ENCODE measurements at regions not wholly inside any gene's neighbourhood (a gene's known extent, or its start where the extent isn't known, plus 50 kb on each side); places are given as distances from the start of the nearest gene placed in this dataset.
"Not testable (repeated sequence)": the region's sequence is repeated elsewhere in the genome, so short reads cannot be mapped to it uniquely, and the experiment has no call there.

- DNase-seq (ENCODE audit: low read depth in 2 of 2) = not testable (repeated sequence)
Observed at GRCh38 chr21:6428498-6429092, 4092.8 kb upstream of the TPTE start.

- not testable (repeated sequence) for DNase-seq (ENCODE audit: low read depth in 2 of 2)
Observed at GRCh38 chr21:6429924-6430323, 4091.5 kb upstream of the TPTE start.

GRCh38 chr21:6433149-6433548 lies 4088.2 kb upstream of the TPTE start:
- not testable (repeated sequence) for DNase-seq (ENCODE audit: low read depth in 2 of 2)

GRCh38 chr21:6436205-6436604 lies 4085.2 kb upstream of the TPTE start:
- DNase-seq (ENCODE audit: low read depth in 2 of 2) = not testable (repeated sequence)

GRCh38 chr21:6436971-6437833 lies 4084.2 kb upstream of the TPTE start:
- DNase-seq (ENCODE audit: low read depth in 2 of 2) = not testable (repeated sequence)

- not testable (repeated sequence) for DNase-seq (ENCODE audit: low read depth in 2 of 2)
Observed at GRCh38 chr21:6437834-6438187, 4083.6 kb upstream of the TPTE start.

GRCh38 chr21:6439058-6439457 lies 4082.3 kb upstream of the TPTE start:
- not testable (repeated sequence) for DNase-seq (ENCODE audit: low read depth in 2 of 2)

- DNase-seq (ENCODE audit: low read depth in 2 of 2) = not testable (repeated sequence)
Observed at GRCh38 chr21:6454648-6455340, 4066.6 kb upstream of the TPTE start.

GRCh38 chr21:6456011-6456661 lies 4065.2 kb upstream of the TPTE start:
- DNase-seq (ENCODE audit: low read depth in 2 of 2) = not testable (repeated sequence)

GRCh38 chr21:6459761-6460160 lies 4061.6 kb upstream of the TPTE start:
- DNase-seq (ENCODE audit: low read depth in 2 of 2) = not testable (repeated sequence)

GRCh38 chr21:6461358-6461757 lies 4060.0 kb upstream of the TPTE start:
- not testable (repeated sequence) for DNase-seq (ENCODE audit: low read depth in 2 of 2)

- not testable (repeated sequence) for DNase-seq (ENCODE audit: low read depth in 2 of 2)
Observed at GRCh38 chr21:6464419-6464818, 4057.0 kb upstream of the TPTE start.

GRCh38 chr21:6466081-6466698 lies 4055.2 kb upstream of the TPTE start:
- not testable (repeated sequence) for DNase-seq (ENCODE audit: low read depth in 2 of 2)

- not testable (repeated sequence) for DNase-seq (ENCODE audit: low read depth in 2 of 2)
Observed at GRCh38 chr21:6466707-6467106, 4054.7 kb upstream of the TPTE start.

GRCh38 chr21:6467189-6467774 lies 4054.1 kb upstream of the TPTE start:
- not testable (repeated sequence) for DNase-seq (ENCODE audit: low read depth in 2 of 2)

GRCh38 chr21:6467907-6468306 lies 4053.5 kb upstream of the TPTE start:
- DNase-seq (ENCODE audit: low read depth in 2 of 2) = not testable (repeated sequence)

GRCh38 chr21:6468331-6468860 lies 4053.0 kb upstream of the TPTE start:
- not testable (repeated sequence) for DNase-seq (ENCODE audit: low read depth in 2 of 2)

GRCh38 chr21:6474250-6474968 lies 4047.0 kb upstream of the TPTE start:
- not testable (repeated sequence) for DNase-seq (ENCODE audit: low read depth in 2 of 2)

- not testable (repeated sequence) for DNase-seq (ENCODE audit: low read depth in 2 of 2)
Observed at GRCh38 chr21:6481116-6481515, 4040.3 kb upstream of the TPTE start.

GRCh38 chr21:6482616-6483015 lies 4038.8 kb upstream of the TPTE start:
- DNase-seq (ENCODE audit: low read depth in 2 of 2) = not testable (repeated sequence)
